Fibroblast of lung (primary cell): ENCODE measurements at regions not wholly inside any gene's neighbourhood (a gene's known extent, or its start where the extent isn't known, plus 50 kb on each side); places are given as distances from the start of the nearest gene placed in this dataset.

ENCODE experiments used
- DNase-seq, 2 donors: peaks; one replicate each; pipeline versions ENCODE4 v3.0.0 to v3.0.0-alpha.2; 2010; ENCODE audit warnings: low read depth in 2 of 2
- H2AFZ ChIP-seq: 2 replicates; pipeline ENCODE4 v1.5.1; 2012; ENCODE audit warnings: low read length, control low read depth, inconsistent platforms
- H3K27ac ChIP-seq: 2 replicates; pipeline ENCODE4 v1.5.1; 2011; ENCODE audit warnings: low read length, control low read depth; ENCODE audit not compliant: insufficient read depth
- H3K27me3 ChIP-seq: 2 replicates; pipeline ENCODE4 v1.5.1; 2011; ENCODE audit warnings: mild to moderate bottlenecking, low read length; ENCODE audit not compliant: control insufficient read depth, insufficient read depth
- H3K36me3 ChIP-seq: 2 replicates; pipeline ENCODE4 v1.5.1; 2011; ENCODE audit warnings: low read length; ENCODE audit not compliant: control insufficient read depth, insufficient read depth
- H3K4me1 ChIP-seq: 2 replicates; pipeline ENCODE4 v1.5.1; 2011; ENCODE audit warnings: low read length; ENCODE audit not compliant: control insufficient read depth, insufficient read depth; ENCODE audit errors: extremely low read depth
- H3K4me2 ChIP-seq: 2 replicates; pipeline ENCODE4 v1.5.1; 2011; ENCODE audit warnings: low read length, control low read depth; ENCODE audit not compliant: insufficient read depth; ENCODE audit errors: extremely low read depth
- H3K4me3 ChIP-seq, 4 experiments: fragments of 200-600 bp in 1 of 4; sonication (generic) in 1 of 4; replicated peaks in 1 of 4; 2 replicates each; pipeline ENCODE4 v1.5.1; 2011 to 2016; ENCODE audit warnings: low read length in 4 of 4, low read depth in 3 of 4, mild to moderate bottlenecking in 3 of 4, control low read depth in 2 of 4, inconsistent platforms in 1 of 4, mixed read lengths in 1 of 4; ENCODE audit not compliant: insufficient read depth in 1 of 4; ENCODE audit errors: control extremely low read depth in 1 of 4
- H3K79me2 ChIP-seq: 2 replicates; pipeline ENCODE4 v1.5.1; 2012; ENCODE audit warnings: mild to moderate bottlenecking, low read length, inconsistent platforms; ENCODE audit not compliant: control insufficient read depth, insufficient read depth
- H3K9ac ChIP-seq: 2 replicates; pipeline ENCODE4 v1.5.1; 2011; ENCODE audit warnings: mild to moderate bottlenecking, low read length, control low read depth; ENCODE audit not compliant: insufficient read depth
- H3K9me3 ChIP-seq: 2 replicates; pipeline ENCODE4 v1.5.1; 2012; ENCODE audit warnings: low read depth, low read length; ENCODE audit not compliant: control insufficient read depth, insufficient read depth
- H4K20me1 ChIP-seq: 2 replicates; pipeline ENCODE4 v1.5.1; 2011; ENCODE audit warnings: low read length; ENCODE audit not compliant: control insufficient read depth, insufficient read depth; ENCODE audit errors: extremely low read depth
- EZH2 ChIP-seq: IDR thresholded peaks from 2 replicates; pipeline ENCODE4 v1.5.1; 2012; ENCODE audit warnings: low read length, control low read depth, mild to moderate bottlenecking; ENCODE audit errors: missing control alignments
- TF ChIP-seq, protein P1 (sequence below), 2 donors: IDR thresholded peaks in 1 of 2; conservative IDR thresholded peaks in 1 of 2; 1 replicate in 1 of 2; 2 replicates in 1 of 2; pipeline ENCODE4 v1.5.1; 2011 to 2012; ENCODE audit warnings: low read length in 2 of 2, control low read depth in 1 of 2, inconsistent platforms in 1 of 2, low read depth in 1 of 2, mild to moderate bottlenecking in 1 of 2

DNA sequence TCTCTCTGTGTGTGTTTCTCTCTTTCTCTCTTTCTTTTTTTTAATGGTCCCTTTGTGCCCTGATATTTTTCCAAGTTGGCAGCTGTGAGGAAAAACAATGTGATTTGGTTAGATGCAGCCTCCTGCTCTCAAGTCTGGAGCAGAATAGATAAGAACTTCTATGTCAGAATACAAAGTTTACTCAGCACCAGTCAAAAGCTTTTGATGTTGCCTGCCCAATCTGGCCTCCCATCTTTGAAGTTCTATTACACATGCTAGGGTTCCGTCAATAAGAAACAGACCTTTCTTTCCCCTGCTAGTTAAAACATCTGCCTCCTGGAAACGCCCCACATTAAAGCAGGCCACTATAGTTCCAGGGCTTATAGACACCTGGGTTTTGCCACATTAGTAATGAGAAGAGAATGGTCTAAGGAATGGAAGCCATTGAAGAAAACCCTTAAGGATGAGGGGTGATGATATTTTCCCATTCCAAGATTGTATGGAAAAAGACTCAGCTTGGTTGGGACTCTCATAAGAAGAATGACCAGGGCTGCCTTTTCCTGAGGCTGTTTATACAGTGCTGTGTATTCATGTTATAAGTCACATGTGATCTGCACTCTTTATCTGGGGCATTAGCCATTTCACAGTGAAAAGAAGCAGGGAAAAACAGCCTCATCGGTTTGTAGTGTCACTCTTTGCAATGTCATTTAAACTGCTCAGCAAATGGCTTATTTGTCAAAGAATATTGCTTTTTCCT, 414.7 kb upstream of the PROX1 start:
- DNase-seq, result no peak
- no peaks in the 10 kb centered on the region for H3K36me3 ChIP-seq
- no peak overlapping the region for H3K4me3 ChIP-seq
- no peaks in the 10 kb centered on the region for H3K9me3 ChIP-seq
- no peak overlapping the region for H3K4me2 ChIP-seq
- H3K9ac ChIP-seq, result no peak overlapping the region
- TF ChIP-seq, protein P1, sequence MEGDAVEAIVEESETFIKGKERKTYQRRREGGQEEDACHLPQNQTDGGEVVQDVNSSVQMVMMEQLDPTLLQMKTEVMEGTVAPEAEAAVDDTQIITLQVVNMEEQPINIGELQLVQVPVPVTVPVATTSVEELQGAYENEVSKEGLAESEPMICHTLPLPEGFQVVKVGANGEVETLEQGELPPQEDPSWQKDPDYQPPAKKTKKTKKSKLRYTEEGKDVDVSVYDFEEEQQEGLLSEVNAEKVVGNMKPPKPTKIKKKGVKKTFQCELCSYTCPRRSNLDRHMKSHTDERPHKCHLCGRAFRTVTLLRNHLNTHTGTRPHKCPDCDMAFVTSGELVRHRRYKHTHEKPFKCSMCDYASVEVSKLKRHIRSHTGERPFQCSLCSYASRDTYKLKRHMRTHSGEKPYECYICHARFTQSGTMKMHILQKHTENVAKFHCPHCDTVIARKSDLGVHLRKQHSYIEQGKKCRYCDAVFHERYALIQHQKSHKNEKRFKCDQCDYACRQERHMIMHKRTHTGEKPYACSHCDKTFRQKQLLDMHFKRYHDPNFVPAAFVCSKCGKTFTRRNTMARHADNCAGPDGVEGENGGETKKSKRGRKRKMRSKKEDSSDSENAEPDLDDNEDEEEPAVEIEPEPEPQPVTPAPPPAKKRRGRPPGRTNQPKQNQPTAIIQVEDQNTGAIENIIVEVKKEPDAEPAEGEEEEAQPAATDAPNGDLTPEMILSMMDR (conservative IDR thresholded peaks at IDR 0.05 in 1 of 2, IDR thresholded peaks at IDR 0.05 in 1 of 2; ENCODE audit: low read depth in 1 of 2, low read length in 2 of 2), result no peak
- no peak for TF ChIP-seq EZH2
- no peak overlapping the region for H2AFZ ChIP-seq
- no peaks in the 10 kb centered on the region for H3K27me3 ChIP-seq
- no peak overlapping the region for H3K27ac ChIP-seq
- H3K79me2 ChIP-seq, result no peaks in the 10 kb centered on the region
- H4K20me1 ChIP-seq, result no peaks in the 10 kb centered on the region
- H3K4me1 ChIP-seq, result no peaks in the 10 kb centered on the region

GRCh38 chr1:213573648-213574009, 414.1 kb upstream of the PROX1 start:
- Histone ChIP-seq H3K27me3 (no peaks in the 10 kb centered on the region), H3K36me3 (no peaks in the 10 kb centered on the region), H3K79me2 (no peaks in the 10 kb centered on the region), H3K4me2 (no peak overlapping the region), H3K4me3 (no peak overlapping the region), H3K27ac (no peak overlapping the region), H3K4me1 (no peaks in the 10 kb centered on the region), H3K9ac (no peak overlapping the region), H2AFZ (no peak overlapping the region), H4K20me1 (no peaks in the 10 kb centered on the region), H3K9me3 (no peaks in the 10 kb centered on the region)
- TF ChIP-seq, protein P1 (conservative IDR thresholded peaks at IDR 0.05 in 1 of 2, IDR thresholded peaks at IDR 0.05 in 1 of 2; ENCODE audit: low read depth in 1 of 2, low read length in 2 of 2), result no peak
- TF ChIP-seq EZH2, result no peak
- no peak for DNase-seq

- TF ChIP-seq EZH2, result no peak
- TF ChIP-seq, protein P1 (conservative IDR thresholded peaks at IDR 0.05 in 1 of 2, IDR thresholded peaks at IDR 0.05 in 1 of 2; ENCODE audit: low read depth in 1 of 2, low read length in 2 of 2), result no peak
- no peaks in the 10 kb centered on the region for H3K79me2 ChIP-seq
Measured at GRCh38 chr1:213582976-213583567, 404.7 kb upstream of the PROX1 start.

More at GRCh38 chr1:213582976-213583567, 404.7 kb upstream of the PROX1 start:
- no peaks in the 10 kb centered on the region for H3K4me1 ChIP-seq
- H2AFZ ChIP-seq, result no peak overlapping the region
- no peak overlapping the region for H3K4me2 ChIP-seq
- no peaks in the 10 kb centered on the region for H3K27me3 ChIP-seq
- no peak overlapping the region for H3K27ac ChIP-seq
- no peak overlapping the region for H3K9ac ChIP-seq
- no peaks in the 10 kb centered on the region for H3K36me3 ChIP-seq
- no peak for DNase-seq
- no peak overlapping the region for H3K4me3 ChIP-seq
- no peaks in the 10 kb centered on the region for H4K20me1 ChIP-seq
- no peaks in the 10 kb centered on the region for H3K9me3 ChIP-seq
